NT2/D1 (cell line): ENCODE measurements at regions not wholly inside any gene's neighbourhood (a gene's known extent, or its start where the extent isn't known, plus 50 kb on each side); places are given as distances from the start of the nearest gene placed in this dataset.

Source experiments
- DNase-seq: peaks from one replicate; pipeline ENCODE4 v3.0.0-alpha.2; 2011; ENCODE audit warnings: low read depth, low spot score
- H3K27me3 ChIP-seq: 2 replicates; pipeline ENCODE4 v1.6.0; 2011; ENCODE audit warnings: mild to moderate bottlenecking; ENCODE audit not compliant: insufficient read length, insufficient read depth
- H3K36me3 ChIP-seq: 2 replicates; pipeline ENCODE4 v1.6.1; 2011; ENCODE audit warnings: mild to moderate bottlenecking, low read length, mixed read lengths; ENCODE audit not compliant: insufficient read depth, insufficient read length
- H3K4me1 ChIP-seq: 2 replicates; pipeline ENCODE4 v1.5.1; 2011; ENCODE audit not compliant: insufficient read depth, insufficient read length
- H3K4me3 ChIP-seq: 2 replicates; pipeline ENCODE4 v1.5.1; 2011; ENCODE audit warnings: low read depth; ENCODE audit not compliant: insufficient read length
- H3K9ac ChIP-seq: 2 replicates; pipeline ENCODE4 v1.6.0; 2011; ENCODE audit warnings: low read depth; ENCODE audit not compliant: insufficient read length
- H3K9me3 ChIP-seq: 2 replicates; pipeline ENCODE4 v1.5.1; 2011; ENCODE audit warnings: mild to moderate bottlenecking, low read length; ENCODE audit not compliant: insufficient read depth
- SUZ12 ChIP-seq: IDR thresholded peaks from 2 replicates; pipeline ENCODE4 v1.6.1; 2011; ENCODE audit not compliant: insufficient read length, insufficient read depth; ENCODE audit errors: extremely low read depth
- YY1 ChIP-seq: IDR thresholded peaks from 2 replicates; pipeline ENCODE4 v1.6.1; 2011; ENCODE audit not compliant: insufficient read length, insufficient read depth
- ZNF274 ChIP-seq: IDR thresholded peaks from 2 replicates; pipeline ENCODE4 v1.6.1; 2011; ENCODE audit warnings: mild to moderate bottlenecking, low read depth, low read length

GRCh38 chr13:108494991-108495645 is 134.3 kb upstream of the MYO16 start:
- peak overlapping the region; percentile 56 for H3K4me3 ChIP-seq
- H3K9me3 ChIP-seq = no peaks in the 10 kb centered on the region
- no peaks in the 10 kb centered on the region for H3K36me3 ChIP-seq
- H3K9ac ChIP-seq = peak overlapping the region; percentile 64
- peaks cover 43% of the 10 kb centered on the region for H3K27me3 ChIP-seq
- DNase-seq = no peak
- TF ChIP-seq ZNF274 (no peak), YY1 (no peak), SUZ12 (no peak)
- H3K4me1 ChIP-seq = no peaks in the 10 kb centered on the region

GRCh38 chr13:108495646-108496361 is 133.6 kb upstream of the MYO16 start:
- peak overlapping the region; percentile 56 for H3K4me3 ChIP-seq
- DNase-seq = no peak
- peaks cover 43% of the 10 kb centered on the region for H3K27me3 ChIP-seq
- no peaks in the 10 kb centered on the region for H3K9me3 ChIP-seq
- no peaks in the 10 kb centered on the region for H3K4me1 ChIP-seq
- no peaks in the 10 kb centered on the region for H3K36me3 ChIP-seq
- H3K9ac ChIP-seq = peak overlapping the region; percentile 64
- TF ChIP-seq YY1 (no peak), ZNF274 (no peak), SUZ12 (no peak)

DNA sequence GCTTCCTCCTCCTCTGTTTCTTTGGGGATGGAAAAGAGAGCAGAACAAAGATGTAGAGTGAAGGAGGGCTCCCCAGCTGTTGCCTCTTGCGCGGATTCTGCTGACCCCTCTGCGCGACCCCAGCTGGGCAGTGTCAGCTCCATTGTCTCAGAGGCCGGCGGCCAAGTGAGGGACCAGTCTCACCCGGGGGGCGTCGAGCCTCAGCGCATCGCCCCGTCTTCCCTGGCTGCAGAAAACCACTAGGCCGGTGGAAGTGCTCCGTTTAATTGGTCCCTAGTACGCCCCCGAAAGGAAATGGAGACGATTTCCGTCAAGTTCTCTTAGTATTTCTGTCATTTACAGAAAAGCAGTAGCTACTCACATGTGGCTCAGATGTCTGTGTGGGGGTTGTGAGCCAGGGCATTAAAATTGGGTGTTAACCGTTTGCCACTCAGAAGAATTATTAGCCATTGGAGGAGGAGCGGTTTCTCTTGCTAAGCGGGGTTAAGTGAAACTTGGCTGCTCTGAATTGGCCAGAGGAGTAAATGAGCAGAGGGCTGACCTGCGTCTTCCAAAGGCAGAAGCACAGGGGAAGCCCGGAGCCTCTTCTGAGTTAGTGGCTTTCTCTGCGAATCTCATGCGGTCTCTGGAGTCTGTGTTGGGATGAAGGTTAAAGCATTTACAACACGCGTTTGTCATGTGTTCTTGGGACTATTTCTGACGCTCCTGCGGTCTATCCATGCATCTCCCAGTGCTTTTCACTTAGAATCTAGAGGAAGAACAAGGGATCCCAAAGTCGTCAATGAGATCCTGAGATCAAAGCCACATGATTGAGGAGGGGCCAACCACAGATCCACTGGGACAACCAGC is 132.8 kb upstream of the MYO16 start:
- no peak for DNase-seq
- H3K27me3 ChIP-seq = peaks cover 43% of the 10 kb centered on the region
- H3K4me3 ChIP-seq = peak overlapping the region; percentile 56

DNA sequence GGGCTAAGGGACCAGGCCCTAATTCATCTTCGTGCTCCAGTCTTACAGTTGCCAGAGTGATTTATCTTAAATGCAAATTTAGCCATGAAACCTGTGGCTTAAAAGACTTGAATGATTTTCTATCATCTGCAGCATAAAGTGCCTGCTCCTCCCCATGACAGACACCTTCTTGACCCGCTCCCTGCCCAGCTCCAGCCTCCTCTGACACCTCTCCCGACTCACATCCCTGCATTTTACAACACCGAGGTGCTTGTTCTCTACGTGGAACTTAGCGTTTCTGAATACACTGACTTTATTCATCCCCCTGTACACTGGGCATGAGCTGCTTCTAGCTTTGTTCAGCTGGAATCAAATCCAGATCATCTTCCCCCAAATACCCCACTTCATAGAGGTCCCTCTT is 128.7 kb upstream of the MYO16 start:
- H3K9ac ChIP-seq = no peak overlapping the region
- peaks cover 30% of the 10 kb centered on the region for H3K27me3 ChIP-seq
- DNase-seq = no peak
- H3K4me3 ChIP-seq = no peak overlapping the region
- H3K4me1 ChIP-seq = no peaks in the 10 kb centered on the region
- H3K9me3 ChIP-seq = no peaks in the 10 kb centered on the region
- H3K36me3 ChIP-seq = no peaks in the 10 kb centered on the region
- TF ChIP-seq YY1 (no peak), SUZ12 (no peak), ZNF274 (no peak)

More for the DNA sequence above, 132.8 kb upstream of the MYO16 start:
- H3K9ac ChIP-seq = peak overlapping the region; percentile 64
- H3K36me3 ChIP-seq = no peaks in the 10 kb centered on the region
- H3K4me1 ChIP-seq = no peaks in the 10 kb centered on the region
- H3K9me3 ChIP-seq = no peaks in the 10 kb centered on the region
- TF ChIP-seq YY1 (no peak), ZNF274 (no peak), SUZ12 (no peak)

- Histone ChIP-seq H3K9ac (no peak overlapping the region), H3K4me1 (no peaks in the 10 kb centered on the region), H3K9me3 (no peaks in the 10 kb centered on the region), H3K27me3 (no peaks in the 10 kb centered on the region), H3K4me3 (no peak overlapping the region), H3K36me3 (no peaks in the 10 kb centered on the region)
- peak; percentile 54 for DNase-seq
- TF ChIP-seq ZNF274 (no peak), SUZ12 (no peak), YY1 (no peak)
Measured at GRCh38 chr13:108508263-108508662, 121.1 kb upstream of the MYO16 start.

DNA sequence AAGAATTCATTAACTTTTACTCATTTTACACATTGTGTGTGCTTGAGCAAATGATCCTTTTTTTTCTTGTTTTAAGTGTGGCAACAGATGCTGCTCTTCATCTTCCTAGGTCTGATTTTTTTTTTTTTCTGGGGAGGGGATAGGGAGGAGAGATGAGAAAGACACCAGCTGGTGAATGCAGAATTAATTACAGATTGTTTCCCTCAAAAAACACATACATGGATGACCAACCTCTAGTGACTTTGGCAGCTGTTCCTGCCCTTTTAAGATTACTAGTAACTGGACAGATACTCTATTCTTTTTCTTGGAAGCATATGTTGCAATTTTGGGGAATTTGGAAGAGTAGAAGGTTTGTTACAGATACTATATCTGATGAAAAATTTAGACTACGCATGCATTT is 103.6 kb upstream of the MYO16 start:
- H3K9ac ChIP-seq = no peak overlapping the region
- no peaks in the 10 kb centered on the region for H3K27me3 ChIP-seq
- TF ChIP-seq ZNF274 (no peak), SUZ12 (no peak), YY1 (no peak)
- no peaks in the 10 kb centered on the region for H3K4me1 ChIP-seq
- no peak for DNase-seq
- H3K36me3 ChIP-seq = no peaks in the 10 kb centered on the region
- H3K9me3 ChIP-seq = no peaks in the 10 kb centered on the region
- no peak overlapping the region for H3K4me3 ChIP-seq

DNA sequence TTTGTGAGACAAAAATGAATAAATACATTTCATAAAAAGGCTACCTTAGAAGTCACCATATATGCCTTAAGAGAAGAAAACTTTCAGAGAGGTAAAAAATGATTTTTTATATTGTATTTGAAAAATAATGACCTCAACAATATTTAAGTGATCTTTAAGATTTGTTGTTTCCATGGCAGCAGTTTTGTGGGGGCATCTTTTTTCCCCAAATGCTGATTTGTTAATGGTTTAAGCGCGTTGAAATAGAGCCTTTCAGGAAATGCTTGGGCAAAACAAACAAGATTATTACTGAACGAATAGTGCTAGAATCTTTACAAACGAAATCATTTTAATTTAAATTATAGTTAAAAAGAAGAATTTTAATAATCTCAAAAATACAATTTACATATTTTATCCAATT is 103.1 kb upstream of the MYO16 start:
- Histone ChIP-seq H3K4me3 (no peak overlapping the region), H3K9me3 (no peaks in the 10 kb centered on the region), H3K9ac (no peak overlapping the region), H3K27me3 (no peaks in the 10 kb centered on the region), H3K36me3 (no peaks in the 10 kb centered on the region), H3K4me1 (no peaks in the 10 kb centered on the region)
- DNase-seq = no peak
- TF ChIP-seq YY1 = no peak
- TF ChIP-seq SUZ12 = no peak
- TF ChIP-seq ZNF274 = no peak
